Transverse colon (tissue), 4 donors: ENCODE measurements at regions not wholly inside any gene's neighbourhood (a gene's known extent, or its start where the extent isn't known, plus 50 kb on each side); places are given as distances from the start of the nearest gene placed in this dataset.

Experiments used
- DNase-seq: peaks from one replicate; pipeline ENCODE4 v3.0.0-alpha.2; 2019
- H3K27ac ChIP-seq, 4 donors: fragments of 200-600 bp; sonication (generic); 2 replicates each; pipeline ENCODE4 v1.5.1; 2016 to 2018; ENCODE audit warnings: inconsistent platforms in 4 of 4
- H3K27me3 ChIP-seq: fragments of 200-600 bp; sonication (generic); 2 replicates; pipeline ENCODE4 v1.5.1; 2017; ENCODE audit warnings: inconsistent platforms
- H3K36me3 ChIP-seq, 4 donors: fragments of 200-600 bp; sonication (generic); 2 replicates each; pipeline ENCODE4 v1.5.1; 2017 to 2019; ENCODE audit warnings: inconsistent platforms in 4 of 4
- H3K4me1 ChIP-seq, 4 donors: fragments of 200-600 bp; sonication (generic); 2 replicates each; pipeline ENCODE4 v1.5.1; 2017 to 2020; ENCODE audit warnings: inconsistent platforms in 4 of 4
- H3K4me3 ChIP-seq, 4 donors: fragments of 200-600 bp; sonication (generic); 1 replicate in 1 of 4; 2 replicates in 3 of 4; pipeline versions ENCODE4 v1.5.1 to v1.6.1; 2017 to 2019; ENCODE audit warnings: inconsistent platforms in 4 of 4
- H3K9me3 ChIP-seq, 2 donors: fragments of 200-600 bp; sonication (generic); 2 replicates each; pipeline ENCODE4 v1.5.1; 2017 to 2019; ENCODE audit warnings: inconsistent platforms in 2 of 2
- CTCF ChIP-seq, 5 experiments: fragments of 200-600 bp in 3 of 5; fragments of 450-650 bp in 2 of 5; sonication (generic) in 3 of 5; IDR thresholded peaks; 1 replicate in 2 of 5; 2 replicates in 3 of 5; pipeline ENCODE4 v1.5.1; 2016 to 2017; ENCODE audit warnings: antibody characterized with exemption in 5 of 5, inconsistent platforms in 3 of 5, mild to moderate bottlenecking in 2 of 5, moderate library complexity in 1 of 5
- EP300 ChIP-seq: sonication (generic); formaldehyde crosslinking; IDR thresholded peaks from one replicate; pipeline ENCODE4 v1.6.1; 2017; ENCODE audit warnings: antibody characterized with exemption, low read depth
- POLR2A ChIP-seq: fragments of 450-650 bp; IDR thresholded peaks from one replicate; pipeline ENCODE4 v1.6.1; 2016; ENCODE audit warnings: antibody characterized with exemption, mild to moderate bottlenecking, moderate library complexity
- POLR2AphosphoS5 ChIP-seq, 3 donors: sonication (generic); formaldehyde crosslinking; IDR thresholded peaks; one replicate each; pipeline ENCODE4 v1.6.1; 2016; ENCODE audit warnings: antibody characterized with exemption in 3 of 3
- WGBS, 2 donors: methylation state at CpG; one replicate each; pipeline ENCODE4 v1.1.5; 2018; ENCODE audit warnings: low coverage in 1 of 2; 5-methylcytosine and 5-hydroxymethylcytosine counted together
- in situ Hi-C, 4 donors: fragments of 200-750 bp; cut with MboI; loops; one replicate each; pipeline versions ENCODE4 v1.15.0 to v1.15.1; 2017; ENCODE audit warnings: low sequenced_read_pairs in 3 of 4, low pct_ligation_motif_present in 1 of 4, low pct_unique_long_range_greater_than_20kb in 1 of 4
- intact Hi-C: fragments of 100-400 bp; cut with DNase I; formaldehyde crosslinking; loops from one replicate; pipeline ENCODE4 v1.15.1; 2023; ENCODE audit warnings: low total_unique reads

GRCh38 chr6:115016593-115016992 lies 673.8 kb upstream of the HS3ST5 start:
- no peak overlapping the region for H3K27ac ChIP-seq
- DNase-seq: no peak
- no peaks in the 10 kb centered on the region for H3K9me3 ChIP-seq
- in situ Hi-C loops: no loop called here
- no peak overlapping the region for H3K4me3 ChIP-seq
- TF ChIP-seq POLR2A (no peak), EP300 (no peak), POLR2AphosphoS5 (IDR thresholded peaks at IDR 0.05) (no peak), CTCF (IDR thresholded peaks at IDR 0.05) (no peak)
- 55 to 75% methylated on average over 2 of the region's 2 CpGs for WGBS, 2 donors
- no peaks in the 10 kb centered on the region for H3K4me1 ChIP-seq
- H3K27me3 ChIP-seq: no peaks in the 10 kb centered on the region
- H3K36me3 ChIP-seq: no peaks in the 10 kb centered on the region
- intact Hi-C loops: no loop called here

DNA sequence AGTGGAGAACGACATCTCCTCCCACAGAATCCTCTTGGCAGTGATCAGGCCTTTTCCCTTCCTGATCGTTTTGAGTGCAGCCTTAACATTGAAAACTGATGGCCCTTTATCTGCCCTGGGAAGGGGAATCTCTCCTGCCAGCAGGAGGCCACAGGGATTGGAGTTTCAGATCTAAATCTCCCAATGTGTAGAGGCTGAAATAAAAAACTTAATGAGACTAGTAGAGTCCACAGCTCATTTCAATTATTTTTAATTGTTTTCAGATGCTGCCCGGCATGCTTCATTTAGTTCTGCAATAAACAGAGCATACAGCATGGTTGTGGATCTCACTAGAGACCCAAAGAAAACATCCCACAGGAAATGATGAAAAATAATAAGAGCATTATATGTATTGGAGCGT lies 662.2 kb upstream of the HS3ST5 start:
- H3K4me3 ChIP-seq: no peak overlapping the region
- 63 to 83% methylated on average over 1 to 4 of the region's 4 CpGs for WGBS, 2 donors
- no peak for DNase-seq
- H3K4me1 ChIP-seq: no peaks in the 10 kb centered on the region
- intact Hi-C loops: no loop called here
- H3K27me3 ChIP-seq: no peaks in the 10 kb centered on the region
- in situ Hi-C loops: no loop called here
- TF ChIP-seq CTCF (IDR thresholded peaks at IDR 0.05) (no peak), POLR2A (no peak)
- H3K36me3 ChIP-seq: no peaks in the 10 kb centered on the region
- no peak overlapping the region for H3K27ac ChIP-seq
- H3K9me3 ChIP-seq: no peaks in the 10 kb centered on the region

DNA sequence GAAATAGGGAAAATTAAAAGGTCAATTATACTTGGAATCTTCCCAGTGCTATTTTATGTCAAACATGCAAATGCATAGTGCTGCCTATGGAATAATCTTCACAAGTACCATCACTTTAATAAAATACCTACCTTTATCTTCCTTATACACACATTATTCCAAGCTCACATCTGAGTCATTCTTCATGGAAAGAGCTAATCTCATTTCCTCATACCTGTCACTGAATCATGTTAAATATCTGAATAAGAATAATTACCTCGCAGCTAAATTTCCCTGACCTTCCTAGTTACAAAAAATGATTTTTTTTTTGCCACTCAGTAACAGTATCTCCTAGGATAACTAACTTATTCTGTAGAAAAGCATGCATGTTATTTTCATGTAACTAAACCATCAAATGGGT lies 661.4 kb upstream of the HS3ST5 start:
- in situ Hi-C loops: no loop called here

GRCh38 chr6:115001731-115002350 lies 659.0 kb upstream of the HS3ST5 start:
- Histone ChIP-seq H3K27ac (no peak overlapping the region), H3K9me3 (no peaks in the 10 kb centered on the region), H3K27me3 (no peaks in the 10 kb centered on the region), H3K4me3 (no peak overlapping the region), H3K4me1 (no peaks in the 10 kb centered on the region), H3K36me3 (no peaks in the 10 kb centered on the region)
- in situ Hi-C loops: no loop called here
- DNase-seq: no peak
- intact Hi-C loops: no loop called here
- WGBS, 2 donors: 69 to 83% methylated on average over 8 of the region's 8 CpGs
- TF ChIP-seq EP300: no peak
- no peak for TF ChIP-seq CTCF (IDR thresholded peaks at IDR 0.05)
- no peak for TF ChIP-seq POLR2AphosphoS5 (IDR thresholded peaks at IDR 0.05)
- TF ChIP-seq POLR2A: no peak

More for the DNA sequence above, 661.4 kb upstream of the HS3ST5 start:
- no peak overlapping the region for H3K4me3 ChIP-seq
- TF ChIP-seq POLR2AphosphoS5 (IDR thresholded peaks at IDR 0.05) (no peak), CTCF (IDR thresholded peaks at IDR 0.05) (no peak), EP300 (no peak), POLR2A (no peak)
- H3K4me1 ChIP-seq: no peaks in the 10 kb centered on the region
- no peaks in the 10 kb centered on the region for H3K9me3 ChIP-seq
- WGBS, 2 donors: 53 to 64% methylated on average over 1 of the region's 1 CpG
- H3K36me3 ChIP-seq: no peaks in the 10 kb centered on the region
- DNase-seq: no peak
- no peak overlapping the region for H3K27ac ChIP-seq
- intact Hi-C loops: no loop called here
- no peaks in the 10 kb centered on the region for H3K27me3 ChIP-seq
